ENCODE measurements at regions not wholly inside any gene's neighbourhood (a gene's known extent, or its start where the extent isn't known, plus 50 kb on each side); places are given as distances from the start of the nearest gene placed in this dataset.

DNA sequence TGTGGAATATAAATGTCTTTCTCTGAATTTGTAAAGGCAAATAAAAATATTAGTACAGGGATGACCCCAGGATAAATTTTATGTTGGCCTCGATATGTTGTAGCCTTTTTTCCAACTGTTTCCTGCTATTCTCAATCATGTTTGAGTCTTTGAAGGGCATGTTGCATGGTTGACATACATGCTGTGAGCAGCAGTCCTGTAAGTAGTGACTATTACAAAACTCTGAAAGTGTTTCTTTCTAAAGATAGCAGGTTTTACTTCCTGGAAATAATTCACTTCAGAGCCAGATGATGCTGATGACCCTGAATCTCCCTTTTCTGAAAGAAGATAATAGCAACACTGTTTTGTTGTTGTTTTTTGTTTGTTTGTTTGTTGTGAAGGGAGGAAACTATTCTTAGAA, 393.0 kb upstream of the GNPDA2 start:
- TF ChIP-seq EZH2 (IDR thresholded peaks at IDR 0.05; ENCODE audit: borderline replicate concordance, insufficient read depth, low read length, poor library complexity, severe bottlenecking), result no peak
- TF ChIP-seq, protein P1, sequence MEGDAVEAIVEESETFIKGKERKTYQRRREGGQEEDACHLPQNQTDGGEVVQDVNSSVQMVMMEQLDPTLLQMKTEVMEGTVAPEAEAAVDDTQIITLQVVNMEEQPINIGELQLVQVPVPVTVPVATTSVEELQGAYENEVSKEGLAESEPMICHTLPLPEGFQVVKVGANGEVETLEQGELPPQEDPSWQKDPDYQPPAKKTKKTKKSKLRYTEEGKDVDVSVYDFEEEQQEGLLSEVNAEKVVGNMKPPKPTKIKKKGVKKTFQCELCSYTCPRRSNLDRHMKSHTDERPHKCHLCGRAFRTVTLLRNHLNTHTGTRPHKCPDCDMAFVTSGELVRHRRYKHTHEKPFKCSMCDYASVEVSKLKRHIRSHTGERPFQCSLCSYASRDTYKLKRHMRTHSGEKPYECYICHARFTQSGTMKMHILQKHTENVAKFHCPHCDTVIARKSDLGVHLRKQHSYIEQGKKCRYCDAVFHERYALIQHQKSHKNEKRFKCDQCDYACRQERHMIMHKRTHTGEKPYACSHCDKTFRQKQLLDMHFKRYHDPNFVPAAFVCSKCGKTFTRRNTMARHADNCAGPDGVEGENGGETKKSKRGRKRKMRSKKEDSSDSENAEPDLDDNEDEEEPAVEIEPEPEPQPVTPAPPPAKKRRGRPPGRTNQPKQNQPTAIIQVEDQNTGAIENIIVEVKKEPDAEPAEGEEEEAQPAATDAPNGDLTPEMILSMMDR (IDR thresholded peaks at IDR 0.05; ENCODE audit: poor library complexity, severe bottlenecking), result no peak
- TF ChIP-seq EP300 (conservative IDR thresholded peaks at IDR 0.05; ENCODE audit: poor library complexity, severe bottlenecking), result no peak
- TF ChIP-seq, protein P2, sequence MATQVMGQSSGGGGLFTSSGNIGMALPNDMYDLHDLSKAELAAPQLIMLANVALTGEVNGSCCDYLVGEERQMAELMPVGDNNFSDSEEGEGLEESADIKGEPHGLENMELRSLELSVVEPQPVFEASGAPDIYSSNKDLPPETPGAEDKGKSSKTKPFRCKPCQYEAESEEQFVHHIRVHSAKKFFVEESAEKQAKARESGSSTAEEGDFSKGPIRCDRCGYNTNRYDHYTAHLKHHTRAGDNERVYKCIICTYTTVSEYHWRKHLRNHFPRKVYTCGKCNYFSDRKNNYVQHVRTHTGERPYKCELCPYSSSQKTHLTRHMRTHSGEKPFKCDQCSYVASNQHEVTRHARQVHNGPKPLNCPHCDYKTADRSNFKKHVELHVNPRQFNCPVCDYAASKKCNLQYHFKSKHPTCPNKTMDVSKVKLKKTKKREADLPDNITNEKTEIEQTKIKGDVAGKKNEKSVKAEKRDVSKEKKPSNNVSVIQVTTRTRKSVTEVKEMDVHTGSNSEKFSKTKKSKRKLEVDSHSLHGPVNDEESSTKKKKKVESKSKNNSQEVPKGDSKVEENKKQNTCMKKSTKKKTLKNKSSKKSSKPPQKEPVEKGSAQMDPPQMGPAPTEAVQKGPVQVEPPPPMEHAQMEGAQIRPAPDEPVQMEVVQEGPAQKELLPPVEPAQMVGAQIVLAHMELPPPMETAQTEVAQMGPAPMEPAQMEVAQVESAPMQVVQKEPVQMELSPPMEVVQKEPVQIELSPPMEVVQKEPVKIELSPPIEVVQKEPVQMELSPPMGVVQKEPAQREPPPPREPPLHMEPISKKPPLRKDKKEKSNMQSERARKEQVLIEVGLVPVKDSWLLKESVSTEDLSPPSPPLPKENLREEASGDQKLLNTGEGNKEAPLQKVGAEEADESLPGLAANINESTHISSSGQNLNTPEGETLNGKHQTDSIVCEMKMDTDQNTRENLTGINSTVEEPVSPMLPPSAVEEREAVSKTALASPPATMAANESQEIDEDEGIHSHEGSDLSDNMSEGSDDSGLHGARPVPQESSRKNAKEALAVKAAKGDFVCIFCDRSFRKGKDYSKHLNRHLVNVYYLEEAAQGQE (IDR thresholded peaks at IDR 0.05; ENCODE audit: borderline replicate concordance), result no peak
- no peak for TF ChIP-seq TAF1 (IDR thresholded peaks at IDR 0.05; ENCODE audit: low read depth)
